ENCODE measurements at regions not wholly inside any gene's neighbourhood (a gene's known extent, or its start where the extent isn't known, plus 50 kb on each side); places are given as distances from the start of the nearest gene placed in this dataset.

GRCh38 chr16:14362774-14363371, 267.2 kb downstream of the PARN start:
- Histone ChIP-seq H3K27ac (ENCODE audit: insufficient read depth, low read length, poor library complexity, severe bottlenecking) (no peak overlapping the region), H3K36me3 (ENCODE audit: control insufficient read depth, insufficient read depth, low read length) (no peaks in the 10 kb centered on the region), H3K4me3 (ENCODE audit: insufficient read depth, low read depth, low read length, poor library complexity, severe bottlenecking) (no peak overlapping the region), H3K4me1 (ENCODE audit: control insufficient read depth, insufficient read depth, low read length, poor library complexity, severe bottlenecking) (no peaks in the 10 kb centered on the region), H3K9me3 (ENCODE audit: control insufficient read depth, low read length) (no peaks in the 10 kb centered on the region), H3K27me3 (replicated peaks; ENCODE audit: control insufficient read depth, insufficient read depth, low read length, poor library complexity, severe bottlenecking) (no peaks in the 10 kb centered on the region)
- DNase-seq = no peak

GRCh38 chr16:14360326-14361037, 269.6 kb downstream of the PARN start:
- Histone ChIP-seq H3K9me3 (ENCODE audit: control insufficient read depth, low read length) (no peaks in the 10 kb centered on the region), H3K27ac (ENCODE audit: insufficient read depth, low read length, poor library complexity, severe bottlenecking) (no peak overlapping the region), H3K4me1 (ENCODE audit: control insufficient read depth, insufficient read depth, low read length, poor library complexity, severe bottlenecking) (no peaks in the 10 kb centered on the region), H3K36me3 (ENCODE audit: control insufficient read depth, insufficient read depth, low read length) (no peaks in the 10 kb centered on the region), H3K4me3 (ENCODE audit: insufficient read depth, low read depth, low read length, poor library complexity, severe bottlenecking) (no peak overlapping the region), H3K27me3 (replicated peaks; ENCODE audit: control insufficient read depth, insufficient read depth, low read length, poor library complexity, severe bottlenecking) (no peaks in the 10 kb centered on the region)
- DNase-seq = no peak

DNA sequence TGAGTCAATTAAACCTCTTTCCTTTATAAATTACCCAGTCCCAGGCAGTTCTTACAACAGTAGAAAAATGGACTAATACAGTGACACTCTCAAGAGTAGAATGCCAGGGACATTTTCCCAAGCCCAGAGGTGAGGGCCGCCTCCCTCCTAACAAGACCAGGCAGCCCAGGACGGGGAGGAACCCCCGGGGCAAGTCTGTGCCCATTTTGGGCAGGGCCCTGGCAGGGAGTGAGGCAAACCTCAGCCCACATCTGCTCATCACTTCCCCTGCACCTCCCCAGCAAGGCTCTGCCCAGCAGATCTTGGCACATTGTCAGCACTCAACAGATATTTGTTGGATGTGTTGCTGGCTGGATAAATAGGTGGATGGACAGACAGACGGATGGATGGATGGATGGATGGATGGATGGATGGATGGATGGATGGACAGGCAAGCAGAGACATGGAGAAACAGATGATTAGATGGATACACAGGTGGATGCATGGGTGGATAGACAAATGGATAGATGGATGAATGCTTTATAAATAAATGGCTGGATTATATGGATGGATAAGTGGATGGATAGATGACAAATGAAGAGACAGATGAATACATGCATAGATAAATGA, 271.3 kb downstream of the PARN start:
- Histone ChIP-seq H3K36me3 (ENCODE audit: control insufficient read depth, insufficient read depth, low read length) (no peaks in the 10 kb centered on the region), H3K4me1 (ENCODE audit: control insufficient read depth, insufficient read depth, low read length, poor library complexity, severe bottlenecking) (no peaks in the 10 kb centered on the region), H3K27ac (ENCODE audit: insufficient read depth, low read length, poor library complexity, severe bottlenecking) (no peak overlapping the region), H3K9me3 (ENCODE audit: control insufficient read depth, low read length) (no peaks in the 10 kb centered on the region), H3K4me3 (ENCODE audit: insufficient read depth, low read depth, low read length, poor library complexity, severe bottlenecking) (no peak overlapping the region), H3K27me3 (replicated peaks; ENCODE audit: control insufficient read depth, insufficient read depth, low read length, poor library complexity, severe bottlenecking) (no peaks in the 10 kb centered on the region)
- no peak for DNase-seq

DNA sequence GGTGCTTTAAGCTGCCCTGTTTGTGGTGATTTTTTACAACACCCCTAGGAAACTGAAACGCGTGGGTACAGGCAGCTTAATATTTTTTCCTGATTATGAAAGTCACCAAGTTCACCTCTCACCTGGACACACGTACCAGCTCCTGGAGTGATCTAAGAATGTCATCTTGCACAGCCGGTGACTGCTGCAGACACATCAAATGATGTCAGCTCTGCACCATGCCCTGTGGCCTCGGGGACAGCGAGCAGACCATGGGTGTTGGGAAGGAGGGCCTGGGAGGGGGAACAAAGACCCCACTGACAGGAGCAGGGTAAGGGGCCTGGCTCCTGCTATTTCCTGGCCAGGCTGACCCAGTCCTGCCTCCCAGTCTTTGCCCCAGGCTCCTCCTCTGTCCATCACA, 272.7 kb downstream of the PARN start:
- no peak for DNase-seq
- no peaks in the 10 kb centered on the region for H3K9me3 ChIP-seq (ENCODE audit: control insufficient read depth, low read length)
- no peak overlapping the region for H3K4me3 ChIP-seq (ENCODE audit: insufficient read depth, low read depth, low read length, poor library complexity, severe bottlenecking)
- no peak overlapping the region for H3K27ac ChIP-seq (ENCODE audit: insufficient read depth, low read length, poor library complexity, severe bottlenecking)
- H3K27me3 ChIP-seq (replicated peaks; ENCODE audit: control insufficient read depth, insufficient read depth, low read length, poor library complexity, severe bottlenecking) = no peaks in the 10 kb centered on the region
- no peaks in the 10 kb centered on the region for H3K36me3 ChIP-seq (ENCODE audit: control insufficient read depth, insufficient read depth, low read length)
- no peaks in the 10 kb centered on the region for H3K4me1 ChIP-seq (ENCODE audit: control insufficient read depth, insufficient read depth, low read length, poor library complexity, severe bottlenecking)

- H3K27me3 ChIP-seq (replicated peaks; ENCODE audit: control insufficient read depth, insufficient read depth, low read length, poor library complexity, severe bottlenecking) = no peaks in the 10 kb centered on the region
- H3K4me1 ChIP-seq (ENCODE audit: control insufficient read depth, insufficient read depth, low read length, poor library complexity, severe bottlenecking) = no peaks in the 10 kb centered on the region
- H3K27ac ChIP-seq (ENCODE audit: insufficient read depth, low read length, poor library complexity, severe bottlenecking) = no peak overlapping the region
- no peak overlapping the region for H3K4me3 ChIP-seq (ENCODE audit: insufficient read depth, low read depth, low read length, poor library complexity, severe bottlenecking)
- no peak for DNase-seq
- H3K9me3 ChIP-seq (ENCODE audit: control insufficient read depth, low read length) = no peaks in the 10 kb centered on the region
- no peaks in the 10 kb centered on the region for H3K36me3 ChIP-seq (ENCODE audit: control insufficient read depth, insufficient read depth, low read length)
Observed at GRCh38 chr16:14356064-14356463, 274.0 kb downstream of the PARN start.

- Histone ChIP-seq H3K27ac (ENCODE audit: insufficient read depth, low read length, poor library complexity, severe bottlenecking) (no peak overlapping the region), H3K36me3 (ENCODE audit: control insufficient read depth, insufficient read depth, low read length) (no peaks in the 10 kb centered on the region), H3K4me3 (ENCODE audit: insufficient read depth, low read depth, low read length, poor library complexity, severe bottlenecking) (peak overlapping the region; percentile 47), H3K4me1 (ENCODE audit: control insufficient read depth, insufficient read depth, low read length, poor library complexity, severe bottlenecking) (no peaks in the 10 kb centered on the region), H3K9me3 (ENCODE audit: control insufficient read depth, low read length) (no peaks in the 10 kb centered on the region), H3K27me3 (replicated peaks; ENCODE audit: control insufficient read depth, insufficient read depth, low read length, poor library complexity, severe bottlenecking) (no peaks in the 10 kb centered on the region)
- DNase-seq = no peak
Observed at GRCh38 chr16:14354561-14355351, 275.3 kb downstream of the PARN start.

- no peaks in the 10 kb centered on the region for H3K4me1 ChIP-seq (ENCODE audit: control insufficient read depth, insufficient read depth, low read length, poor library complexity, severe bottlenecking)
- no peaks in the 10 kb centered on the region for H3K9me3 ChIP-seq (ENCODE audit: control insufficient read depth, low read length)
- no peaks in the 10 kb centered on the region for H3K36me3 ChIP-seq (ENCODE audit: control insufficient read depth, insufficient read depth, low read length)
- DNase-seq = no peak
- no peak overlapping the region for H3K27ac ChIP-seq (ENCODE audit: insufficient read depth, low read length, poor library complexity, severe bottlenecking)
- H3K27me3 ChIP-seq (replicated peaks; ENCODE audit: control insufficient read depth, insufficient read depth, low read length, poor library complexity, severe bottlenecking) = no peaks in the 10 kb centered on the region
- H3K4me3 ChIP-seq (ENCODE audit: insufficient read depth, low read depth, low read length, poor library complexity, severe bottlenecking) = no peak overlapping the region
Observed at GRCh38 chr16:14353340-14353739, 276.7 kb downstream of the PARN start.

- no peak overlapping the region for H3K27ac ChIP-seq (ENCODE audit: insufficient read depth, low read length, poor library complexity, severe bottlenecking)
- no peaks in the 10 kb centered on the region for H3K4me1 ChIP-seq (ENCODE audit: control insufficient read depth, insufficient read depth, low read length, poor library complexity, severe bottlenecking)
- H3K27me3 ChIP-seq (replicated peaks; ENCODE audit: control insufficient read depth, insufficient read depth, low read length, poor library complexity, severe bottlenecking) = no peaks in the 10 kb centered on the region
- no peak for DNase-seq
- no peaks in the 10 kb centered on the region for H3K36me3 ChIP-seq (ENCODE audit: control insufficient read depth, insufficient read depth, low read length)
- no peak overlapping the region for H3K4me3 ChIP-seq (ENCODE audit: insufficient read depth, low read depth, low read length, poor library complexity, severe bottlenecking)
- no peaks in the 10 kb centered on the region for H3K9me3 ChIP-seq (ENCODE audit: control insufficient read depth, low read length)
Observed at GRCh38 chr16:14351647-14352046, 278.4 kb downstream of the PARN start.

DNA sequence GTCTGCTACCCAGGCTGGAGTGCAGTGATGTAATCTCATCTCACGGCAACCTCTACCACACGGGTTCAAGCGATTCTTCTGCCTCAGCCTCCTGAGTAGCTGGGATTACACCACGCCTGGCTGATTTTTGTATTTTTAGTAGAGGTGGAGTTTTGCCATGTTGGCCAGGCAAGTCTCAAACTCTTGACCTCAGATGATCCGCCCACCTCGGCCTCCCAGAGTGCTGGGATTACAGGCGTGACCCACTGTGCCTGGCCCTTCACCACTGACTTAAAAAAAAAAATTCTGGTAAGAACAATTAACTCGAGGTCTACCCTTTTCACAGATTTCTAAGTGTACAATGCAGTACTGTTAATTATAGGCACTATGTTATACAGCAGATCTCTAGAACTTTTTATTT, 279.4 kb downstream of the PARN start:
- Histone ChIP-seq H3K36me3 (ENCODE audit: control insufficient read depth, insufficient read depth, low read length) (no peaks in the 10 kb centered on the region), H3K4me3 (ENCODE audit: insufficient read depth, low read depth, low read length, poor library complexity, severe bottlenecking) (no peak overlapping the region), H3K4me1 (ENCODE audit: control insufficient read depth, insufficient read depth, low read length, poor library complexity, severe bottlenecking) (no peaks in the 10 kb centered on the region), H3K9me3 (ENCODE audit: control insufficient read depth, low read length) (no peaks in the 10 kb centered on the region), H3K27ac (ENCODE audit: insufficient read depth, low read length, poor library complexity, severe bottlenecking) (no peak overlapping the region), H3K27me3 (replicated peaks; ENCODE audit: control insufficient read depth, insufficient read depth, low read length, poor library complexity, severe bottlenecking) (no peaks in the 10 kb centered on the region)
- no peak for DNase-seq

- no peaks in the 10 kb centered on the region for H3K27me3 ChIP-seq (replicated peaks; ENCODE audit: control insufficient read depth, insufficient read depth, low read length, poor library complexity, severe bottlenecking)
- DNase-seq = no peak
- no peak overlapping the region for H3K27ac ChIP-seq (ENCODE audit: insufficient read depth, low read length, poor library complexity, severe bottlenecking)
- H3K4me3 ChIP-seq (ENCODE audit: insufficient read depth, low read depth, low read length, poor library complexity, severe bottlenecking) = no peak overlapping the region
- no peaks in the 10 kb centered on the region for H3K4me1 ChIP-seq (ENCODE audit: control insufficient read depth, insufficient read depth, low read length, poor library complexity, severe bottlenecking)
- no peaks in the 10 kb centered on the region for H3K36me3 ChIP-seq (ENCODE audit: control insufficient read depth, insufficient read depth, low read length)
- H3K9me3 ChIP-seq (ENCODE audit: control insufficient read depth, low read length) = no peaks in the 10 kb centered on the region
Observed at GRCh38 chr16:14350081-14350480, 279.0 kb downstream of the MRTFB start.

Data from effector memory CD4-positive, alpha-beta T cell (primary cell).